Fibroblast of lung (primary cell): ENCODE measurements at regions not wholly inside any gene's neighbourhood (a gene's known extent, or its start where the extent isn't known, plus 50 kb on each side); places are given as distances from the start of the nearest gene placed in this dataset.

Source experiments
- DNase-seq, 2 donors: peaks; one replicate each; pipeline versions ENCODE4 v3.0.0 to v3.0.0-alpha.2; 2010; ENCODE audit warnings: low read depth in 2 of 2
- H2AFZ ChIP-seq: 2 replicates; pipeline ENCODE4 v1.5.1; 2012; ENCODE audit warnings: low read length, control low read depth, inconsistent platforms
- H3K27ac ChIP-seq: 2 replicates; pipeline ENCODE4 v1.5.1; 2011; ENCODE audit warnings: low read length, control low read depth; ENCODE audit not compliant: insufficient read depth
- H3K27me3 ChIP-seq: 2 replicates; pipeline ENCODE4 v1.5.1; 2011; ENCODE audit warnings: mild to moderate bottlenecking, low read length; ENCODE audit not compliant: control insufficient read depth, insufficient read depth
- H3K36me3 ChIP-seq: 2 replicates; pipeline ENCODE4 v1.5.1; 2011; ENCODE audit warnings: low read length; ENCODE audit not compliant: control insufficient read depth, insufficient read depth
- H3K4me1 ChIP-seq: 2 replicates; pipeline ENCODE4 v1.5.1; 2011; ENCODE audit warnings: low read length; ENCODE audit not compliant: control insufficient read depth, insufficient read depth; ENCODE audit errors: extremely low read depth
- H3K4me2 ChIP-seq: 2 replicates; pipeline ENCODE4 v1.5.1; 2011; ENCODE audit warnings: low read length, control low read depth; ENCODE audit not compliant: insufficient read depth; ENCODE audit errors: extremely low read depth
- H3K4me3 ChIP-seq, 4 experiments: fragments of 200-600 bp in 1 of 4; sonication (generic) in 1 of 4; replicated peaks in 1 of 4; 2 replicates each; pipeline ENCODE4 v1.5.1; 2011 to 2016; ENCODE audit warnings: low read length in 4 of 4, low read depth in 3 of 4, mild to moderate bottlenecking in 3 of 4, control low read depth in 2 of 4, inconsistent platforms in 1 of 4, mixed read lengths in 1 of 4; ENCODE audit not compliant: insufficient read depth in 1 of 4; ENCODE audit errors: control extremely low read depth in 1 of 4
- H3K79me2 ChIP-seq: 2 replicates; pipeline ENCODE4 v1.5.1; 2012; ENCODE audit warnings: mild to moderate bottlenecking, low read length, inconsistent platforms; ENCODE audit not compliant: control insufficient read depth, insufficient read depth
- H3K9ac ChIP-seq: 2 replicates; pipeline ENCODE4 v1.5.1; 2011; ENCODE audit warnings: mild to moderate bottlenecking, low read length, control low read depth; ENCODE audit not compliant: insufficient read depth
- H3K9me3 ChIP-seq: 2 replicates; pipeline ENCODE4 v1.5.1; 2012; ENCODE audit warnings: low read depth, low read length; ENCODE audit not compliant: control insufficient read depth, insufficient read depth
- H4K20me1 ChIP-seq: 2 replicates; pipeline ENCODE4 v1.5.1; 2011; ENCODE audit warnings: low read length; ENCODE audit not compliant: control insufficient read depth, insufficient read depth; ENCODE audit errors: extremely low read depth
- CTCF ChIP-seq, 2 donors: IDR thresholded peaks in 1 of 2; conservative IDR thresholded peaks in 1 of 2; 1 replicate in 1 of 2; 2 replicates in 1 of 2; pipeline ENCODE4 v1.5.1; 2011 to 2012; ENCODE audit warnings: low read length in 2 of 2, control low read depth in 1 of 2, inconsistent platforms in 1 of 2, low read depth in 1 of 2, mild to moderate bottlenecking in 1 of 2
- EZH2 ChIP-seq: IDR thresholded peaks from 2 replicates; pipeline ENCODE4 v1.5.1; 2012; ENCODE audit warnings: low read length, control low read depth, mild to moderate bottlenecking; ENCODE audit errors: missing control alignments

GRCh38 chr5:85441156-85441555 is 1056.5 kb upstream of the EDIL3 start:
- H3K4me2 ChIP-seq = no peak overlapping the region
- H4K20me1 ChIP-seq = no peaks in the 10 kb centered on the region
- H2AFZ ChIP-seq = no peak overlapping the region
- H3K4me3 ChIP-seq = no peak overlapping the region
- no peaks in the 10 kb centered on the region for H3K79me2 ChIP-seq
- H3K27me3 ChIP-seq = no peaks in the 10 kb centered on the region
- no peak for DNase-seq
- TF ChIP-seq CTCF (conservative IDR thresholded peaks at IDR 0.05 in 1 of 2, IDR thresholded peaks at IDR 0.05 in 1 of 2; ENCODE audit: low read depth in 1 of 2, low read length in 2 of 2) (no peak), EZH2 (no peak)
- no peaks in the 10 kb centered on the region for H3K9me3 ChIP-seq
- H3K4me1 ChIP-seq = no peaks in the 10 kb centered on the region
- no peak overlapping the region for H3K27ac ChIP-seq
- no peak overlapping the region for H3K9ac ChIP-seq
- no peaks in the 10 kb centered on the region for H3K36me3 ChIP-seq

- H3K4me2 ChIP-seq = no peak overlapping the region
- no peak overlapping the region for H2AFZ ChIP-seq
- H3K79me2 ChIP-seq = no peaks in the 10 kb centered on the region
- no peak for TF ChIP-seq CTCF (conservative IDR thresholded peaks at IDR 0.05 in 1 of 2, IDR thresholded peaks at IDR 0.05 in 1 of 2; ENCODE audit: low read depth in 1 of 2, low read length in 2 of 2)
- no peak for TF ChIP-seq EZH2
- no peak for DNase-seq
- no peaks in the 10 kb centered on the region for H3K36me3 ChIP-seq
- no peaks in the 10 kb centered on the region for H3K4me1 ChIP-seq
- no peak overlapping the region for H3K9ac ChIP-seq
- H4K20me1 ChIP-seq = no peaks in the 10 kb centered on the region
- no peaks in the 10 kb centered on the region for H3K9me3 ChIP-seq
- H3K27me3 ChIP-seq = no peaks in the 10 kb centered on the region
- H3K27ac ChIP-seq = no peak overlapping the region
- H3K4me3 ChIP-seq = no peak overlapping the region
Observed at GRCh38 chr5:85441853-85442252, 1057.2 kb upstream of the EDIL3 start.

GRCh38 chr5:85452322-85453025 is 1067.8 kb upstream of the EDIL3 start:
- no peak for DNase-seq
- Histone ChIP-seq H4K20me1 (no peaks in the 10 kb centered on the region), H2AFZ (no peak overlapping the region), H3K4me3 (no peak overlapping the region), H3K36me3 (no peaks in the 10 kb centered on the region), H3K79me2 (no peaks in the 10 kb centered on the region), H3K9me3 (no peaks in the 10 kb centered on the region), H3K4me2 (no peak overlapping the region), H3K9ac (no peak overlapping the region), H3K27me3 (no peaks in the 10 kb centered on the region), H3K4me1 (no peaks in the 10 kb centered on the region), H3K27ac (no peak overlapping the region)
- TF ChIP-seq EZH2 = no peak
